Osteocyte (in vitro differentiated cells): ENCODE measurements at regions not wholly inside any gene's neighbourhood (a gene's known extent, or its start where the extent isn't known, plus 50 kb on each side); places are given as distances from the start of the nearest gene placed in this dataset.
A peak's percentile ranks its signal among the peaks of the same experiment; 100 is the strongest.

Source experiments
- DNase-seq: peaks from one replicate; pipeline ENCODE4 v3.0.0; 2021; ENCODE audit warnings: mixed read lengths; ENCODE audit not compliant: unreplicated experiment; ENCODE audit errors: extremely low spot score
- H3K27ac Mint-ChIP-seq: one replicate; pipeline ENCODE4 v1.8.0; 2021; ENCODE audit warnings: mild to moderate bottlenecking, mixed read lengths; ENCODE audit not compliant: unreplicated experiment
- H3K27me3 Mint-ChIP-seq: one replicate; pipeline ENCODE4 v1.8.0; 2021; ENCODE audit warnings: mixed read lengths; ENCODE audit not compliant: unreplicated experiment
- H3K36me3 Mint-ChIP-seq: one replicate; pipeline ENCODE4 v1.8.0; 2021; ENCODE audit warnings: mixed read lengths; ENCODE audit not compliant: unreplicated experiment
- H3K4me1 Mint-ChIP-seq: one replicate; pipeline ENCODE4 v1.8.0; 2021; ENCODE audit warnings: mixed read lengths; ENCODE audit not compliant: unreplicated experiment
- H3K4me3 Mint-ChIP-seq: one replicate; pipeline ENCODE4 v1.8.0; 2021; ENCODE audit warnings: mild to moderate bottlenecking, moderate library complexity, mixed read lengths; ENCODE audit not compliant: unreplicated experiment
- H3K9me3 Mint-ChIP-seq: one replicate; pipeline ENCODE4 v1.8.0; 2021; ENCODE audit warnings: mixed read lengths; ENCODE audit not compliant: unreplicated experiment
- CTCF ChIP-seq: fragments of 200-600 bp; sonication (generic); IDR thresholded peaks from 2 replicates; pipeline ENCODE4 v1.5.0; 2021; ENCODE audit warnings: antibody characterized with exemption, mild to moderate bottlenecking, moderate library complexity

DNA sequence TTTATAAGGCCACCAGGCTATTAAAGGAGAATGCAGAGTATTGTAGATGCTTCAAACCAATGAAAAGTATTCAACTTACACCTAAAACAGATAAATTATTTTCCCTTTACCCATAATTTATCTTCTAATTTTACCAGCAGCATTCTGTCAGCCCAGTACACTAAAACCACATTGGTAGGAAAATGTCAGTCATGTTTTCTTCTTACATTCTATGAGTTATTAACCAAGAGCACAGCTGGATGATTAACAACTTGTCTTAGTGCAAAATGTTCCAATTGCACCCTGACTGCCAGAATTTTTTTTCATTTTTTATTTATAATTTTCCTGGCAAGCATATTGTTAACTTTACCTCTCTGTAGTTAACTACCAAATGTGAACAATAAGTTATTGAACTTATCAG lies 79.0 kb upstream of the WDR75 start:
- Mint-ChIP-seq H3K27me3 (no peaks in the 10 kb centered on the region), H3K36me3 (peaks cover 30% of the 10 kb centered on the region), H3K9me3 (peaks cover 36% of the 10 kb centered on the region), H3K4me3 (no peak overlapping the region), H3K27ac (peak overlapping the region; percentile 59), H3K4me1 (peaks cover 39% of the 10 kb centered on the region)
- no peak for DNase-seq
- TF ChIP-seq CTCF, result no peak

DNA sequence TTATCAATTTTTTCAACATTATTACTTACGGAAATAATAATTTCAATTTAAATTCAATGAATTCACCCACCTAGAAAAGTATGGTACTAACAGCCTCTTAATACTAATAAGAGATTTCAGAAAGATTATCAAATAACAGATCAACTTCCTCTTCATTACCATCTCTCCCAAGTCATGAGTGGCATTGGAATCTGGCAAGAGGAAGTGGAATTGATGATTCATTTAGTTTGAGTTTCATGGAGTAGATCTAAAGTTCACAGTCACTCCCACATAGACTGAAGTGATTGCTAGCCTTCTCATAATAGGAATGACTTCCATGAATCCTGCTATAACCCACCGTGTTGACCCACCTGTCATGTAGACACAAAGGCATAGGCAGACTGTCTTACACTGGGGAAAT lies 77.7 kb upstream of the WDR75 start:
- H3K4me1 Mint-ChIP-seq, result peaks cover 35% of the 10 kb centered on the region
- H3K9me3 Mint-ChIP-seq, result peaks cover 31% of the 10 kb centered on the region
- no peak for DNase-seq
- no peak for TF ChIP-seq CTCF
- peak overlapping the region; percentile 35 for H3K27ac Mint-ChIP-seq
- peaks cover 28% of the 10 kb centered on the region for H3K36me3 Mint-ChIP-seq
- H3K27me3 Mint-ChIP-seq, result no peaks in the 10 kb centered on the region
- H3K4me3 Mint-ChIP-seq, result no peak overlapping the region

GRCh38 chr2:189364607-189365006 lies 76.7 kb upstream of the WDR75 start:
- Mint-ChIP-seq H3K27me3 (no peaks in the 10 kb centered on the region), H3K4me3 (no peak overlapping the region), H3K4me1 (peaks cover 34% of the 10 kb centered on the region), H3K27ac (no peak overlapping the region), H3K36me3 (peaks cover 18% of the 10 kb centered on the region), H3K9me3 (peaks cover 22% of the 10 kb centered on the region)
- no peak for DNase-seq
- no peak for TF ChIP-seq CTCF

DNA sequence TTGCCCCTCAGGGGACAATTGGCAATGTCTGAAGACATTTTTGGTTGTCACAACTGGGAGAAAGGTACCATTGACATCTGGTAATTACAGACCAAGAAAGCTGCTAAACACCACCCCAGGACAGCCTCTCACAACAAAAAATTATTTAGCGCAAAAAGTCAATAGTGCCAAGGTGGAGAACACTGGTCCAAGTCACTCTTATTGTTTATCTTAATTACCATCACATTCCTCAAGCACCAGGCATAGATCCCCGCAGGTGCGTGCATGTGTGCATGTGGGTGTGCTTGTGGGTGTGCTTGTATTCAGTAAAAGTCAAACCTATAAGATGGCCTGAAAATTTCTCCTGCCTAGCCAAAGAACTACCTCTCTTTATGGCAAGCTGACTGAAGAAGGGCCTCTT lies 74.9 kb upstream of the WDR75 start:
- peaks cover 14% of the 10 kb centered on the region for H3K9me3 Mint-ChIP-seq
- peaks cover 7% of the 10 kb centered on the region for H3K36me3 Mint-ChIP-seq
- peak overlapping the region; percentile 80 for H3K27ac Mint-ChIP-seq
- H3K27me3 Mint-ChIP-seq, result no peaks in the 10 kb centered on the region
- peaks cover 31% of the 10 kb centered on the region for H3K4me1 Mint-ChIP-seq
- H3K4me3 Mint-ChIP-seq, result no peak overlapping the region
- TF ChIP-seq CTCF, result no peak
- no peak for DNase-seq

DNA sequence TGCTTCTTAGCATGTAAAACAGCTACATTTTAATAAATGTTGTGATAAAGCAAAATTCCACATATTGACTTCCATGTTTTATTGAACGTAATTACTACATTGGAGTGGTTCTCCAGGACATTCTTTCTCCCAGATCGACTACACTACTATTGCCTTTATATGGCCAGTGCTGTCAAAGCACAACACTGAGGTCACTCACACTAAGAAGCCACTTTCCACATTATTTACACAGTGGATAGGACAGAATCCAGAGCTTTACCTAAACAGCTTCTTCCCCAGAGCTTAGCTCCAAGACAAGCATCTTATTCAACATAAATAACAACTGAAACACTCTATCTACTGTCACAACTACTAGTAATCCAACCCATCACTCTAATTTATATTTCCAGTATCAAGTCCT lies 73.9 kb upstream of the WDR75 start:
- peaks cover 24% of the 10 kb centered on the region for H3K4me1 Mint-ChIP-seq
- no peak overlapping the region for H3K4me3 Mint-ChIP-seq
- no peak for DNase-seq
- peaks cover 7% of the 10 kb centered on the region for H3K36me3 Mint-ChIP-seq
- peaks cover 9% of the 10 kb centered on the region for H3K9me3 Mint-ChIP-seq
- H3K27me3 Mint-ChIP-seq, result no peaks in the 10 kb centered on the region
- peak overlapping the region; percentile 80 for H3K27ac Mint-ChIP-seq
- no peak for TF ChIP-seq CTCF
